ENCODE measurements at regions not wholly inside any gene's neighbourhood (a gene's known extent, or its start where the extent isn't known, plus 50 kb on each side); places are given as distances from the start of the nearest gene placed in this dataset.
A peak's percentile ranks its signal among the peaks of the same experiment; 100 is the strongest.
"Not testable (repeated sequence)": the region's sequence is repeated elsewhere in the genome, so short reads cannot be mapped to it uniquely, and the experiment has no call there.

DNA sequence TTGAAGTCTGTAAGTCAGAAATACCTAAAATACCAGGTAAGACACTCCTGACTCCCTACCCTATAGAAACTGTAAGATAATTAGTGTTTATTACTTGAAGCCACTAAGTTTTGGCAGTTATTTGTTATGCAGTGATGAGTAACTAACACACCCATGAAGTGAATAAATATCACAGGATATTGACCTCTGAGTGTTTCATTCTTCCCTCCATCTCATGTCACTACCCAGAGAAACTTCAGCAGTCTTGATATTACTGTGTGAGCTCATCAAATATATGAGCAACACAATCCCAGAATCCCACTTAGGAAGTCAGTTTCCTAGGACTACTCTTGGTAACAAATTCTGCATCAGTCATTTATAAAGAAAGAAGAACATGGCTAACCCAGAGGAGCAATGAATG lies 529.7 kb downstream of the FBXO15 start:
- DNase-seq, result no peak

DNA sequence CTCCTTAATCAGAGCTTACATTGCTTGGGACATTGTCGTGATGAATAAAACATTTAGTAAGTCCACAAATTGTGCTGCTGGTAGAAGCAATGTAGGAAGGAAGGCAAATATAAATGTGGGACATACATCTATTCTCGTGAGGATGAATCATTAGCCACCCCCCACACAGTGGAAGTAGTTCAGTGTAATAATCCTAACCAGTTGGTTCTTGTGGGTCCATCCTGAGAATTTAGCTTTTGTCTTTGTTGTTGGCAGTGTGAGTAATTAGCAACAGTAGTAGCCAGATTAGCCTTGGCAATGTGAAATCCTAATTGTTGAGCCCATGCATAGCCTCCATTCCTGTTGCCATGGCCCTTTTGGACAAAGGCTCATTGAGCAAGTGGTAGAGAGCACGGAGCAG lies 532.1 kb downstream of the FBXO15 start:
- no peak for DNase-seq

DNA sequence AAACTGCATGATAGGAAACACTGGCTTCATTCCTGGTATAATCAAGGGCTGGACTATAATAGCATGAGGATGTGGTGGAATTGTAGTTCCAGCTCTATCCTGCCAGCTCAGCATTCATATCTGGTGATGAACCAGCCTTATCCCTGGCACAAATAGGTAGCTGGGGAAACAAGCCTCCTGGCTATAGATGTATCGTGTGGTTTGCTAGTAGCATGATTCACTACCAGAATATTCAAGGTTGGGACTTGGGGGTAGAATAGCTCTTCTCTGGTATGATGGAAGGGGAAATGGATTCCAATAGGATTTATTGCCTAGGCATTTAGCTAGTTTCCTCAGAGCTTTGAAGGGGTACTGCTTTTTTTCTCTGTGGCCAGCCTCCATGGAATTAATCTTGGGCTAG lies 532.8 kb downstream of the FBXO15 start:
- DNase-seq, result no peak

DNA sequence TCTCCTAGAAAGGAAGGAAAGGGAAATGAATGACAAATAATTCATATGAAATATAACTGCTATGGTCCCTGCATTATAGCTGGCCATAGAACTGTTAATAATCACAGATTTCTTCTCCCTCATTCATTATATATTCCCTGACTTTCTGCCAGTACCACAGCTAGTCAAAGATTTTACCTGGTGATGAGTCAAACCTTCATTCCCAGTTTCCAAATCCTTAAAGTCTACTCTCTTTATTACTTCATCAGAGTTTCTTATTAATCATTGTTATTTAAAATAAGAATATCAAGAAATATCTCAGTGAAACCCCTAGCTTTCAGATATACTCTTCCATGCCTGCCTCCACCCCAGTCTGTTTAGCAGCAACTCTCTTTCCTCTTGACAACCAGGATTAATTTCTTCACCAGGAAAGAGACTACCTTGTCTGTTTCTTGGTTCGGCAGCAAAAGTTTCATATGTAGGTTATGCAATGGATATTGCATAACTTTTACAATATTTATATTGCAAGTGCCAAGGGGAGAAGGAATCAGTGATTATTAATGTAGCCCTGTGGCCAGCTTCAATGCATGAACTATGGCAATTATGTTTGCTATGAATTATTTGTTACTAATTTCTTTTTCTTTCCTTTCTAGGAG lies 533.8 kb downstream of the FBXO15 start:
- no peak for DNase-seq

DNA sequence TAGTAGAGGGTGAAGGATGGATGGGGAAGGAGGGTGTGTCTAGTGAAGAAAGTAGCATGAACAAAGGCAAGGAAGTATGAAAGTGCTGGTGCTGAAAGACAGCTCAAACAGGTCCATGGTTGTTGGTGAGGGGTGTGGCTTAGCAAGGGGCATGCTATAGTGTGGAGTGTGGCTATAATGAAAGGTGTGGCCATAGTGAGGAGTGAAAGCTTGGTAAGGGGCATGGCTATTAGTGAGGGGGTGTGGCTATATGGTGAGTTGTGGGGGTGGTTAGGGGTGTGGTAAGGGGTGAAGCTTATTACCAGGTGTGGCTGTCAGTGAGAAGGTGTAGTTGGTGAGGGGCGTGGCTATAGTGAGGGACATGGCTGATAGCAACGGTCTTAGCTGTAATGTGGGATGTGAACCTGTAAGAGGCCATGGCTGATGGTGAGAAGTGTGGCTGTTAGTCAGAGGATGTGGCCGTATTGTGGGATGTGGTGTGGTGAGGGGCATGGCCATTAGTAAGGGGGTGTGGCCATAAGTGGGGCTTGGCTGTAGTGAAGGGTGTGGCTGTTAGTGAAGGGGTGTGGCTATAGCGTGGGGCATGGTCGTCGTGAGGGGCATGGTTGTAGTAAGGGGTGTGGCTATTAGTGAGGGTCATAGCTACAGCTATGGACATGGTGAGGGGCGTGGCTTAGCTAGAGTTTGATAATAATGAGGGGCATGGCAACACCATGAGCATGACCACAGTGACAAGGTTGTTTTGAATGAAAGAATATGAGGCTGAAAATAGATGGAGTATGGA lies 549.6 kb downstream of the FBXO15 start:
- no peak for DNase-seq

DNA sequence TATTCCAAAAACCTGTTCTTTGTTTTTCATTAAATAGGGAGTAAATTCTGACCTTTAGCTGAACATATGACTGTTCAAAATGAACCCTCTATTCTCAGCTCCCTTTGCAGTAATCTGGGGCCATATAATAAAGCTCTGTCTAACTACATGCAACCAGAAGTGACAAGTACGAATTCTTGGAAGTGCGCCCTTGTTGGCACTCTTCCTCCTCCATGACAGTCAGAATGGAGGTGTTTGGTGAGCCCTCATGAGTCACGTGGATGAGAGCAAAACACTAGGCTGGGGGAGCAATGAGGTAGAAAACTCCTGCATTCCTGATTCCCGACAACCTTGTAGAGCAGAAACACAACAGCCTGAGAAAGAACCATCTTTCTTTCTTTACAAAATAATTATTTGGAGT lies 552.9 kb downstream of the FBXO15 start:
- DNase-seq, result no peak

DNA sequence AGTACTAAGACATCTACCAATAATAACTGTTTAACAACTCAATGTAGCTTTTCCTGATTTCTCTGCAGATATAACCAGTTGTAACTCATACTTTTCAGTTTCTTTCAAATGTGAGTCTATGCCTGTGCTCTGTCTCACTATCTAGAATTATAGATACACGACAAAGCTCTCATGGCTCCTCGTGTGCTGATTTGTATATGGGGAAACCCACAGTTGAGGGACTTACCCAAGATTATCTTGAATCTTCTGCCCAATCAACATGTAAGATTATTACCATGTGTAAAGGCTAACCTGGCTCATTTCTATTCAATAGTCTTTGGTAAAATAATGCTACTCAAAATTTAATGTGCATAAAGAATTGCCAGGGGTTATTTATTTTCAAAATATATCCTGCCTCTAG lies 554.4 kb downstream of the FBXO15 start:
- no peak for DNase-seq

DNA sequence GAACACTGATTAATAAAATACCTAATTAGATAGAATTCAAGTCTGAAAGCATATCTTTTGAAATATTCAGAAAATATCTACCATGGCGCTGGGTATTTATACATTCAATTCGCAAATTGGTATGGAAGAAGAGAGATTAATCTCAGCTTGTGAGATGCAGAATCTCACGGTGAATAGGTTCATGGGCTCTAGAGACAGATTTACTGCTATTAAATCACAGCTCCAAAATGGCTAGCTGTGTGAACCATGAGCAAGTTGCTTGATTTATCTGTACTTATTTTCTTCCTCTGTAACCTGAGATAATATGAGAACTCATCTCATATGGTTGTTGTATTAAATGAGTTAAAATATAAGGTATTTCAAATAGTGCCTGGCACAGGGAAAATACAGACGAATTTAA lies 556.7 kb downstream of the FBXO15 start:
- DNase-seq, result no peak

DNA sequence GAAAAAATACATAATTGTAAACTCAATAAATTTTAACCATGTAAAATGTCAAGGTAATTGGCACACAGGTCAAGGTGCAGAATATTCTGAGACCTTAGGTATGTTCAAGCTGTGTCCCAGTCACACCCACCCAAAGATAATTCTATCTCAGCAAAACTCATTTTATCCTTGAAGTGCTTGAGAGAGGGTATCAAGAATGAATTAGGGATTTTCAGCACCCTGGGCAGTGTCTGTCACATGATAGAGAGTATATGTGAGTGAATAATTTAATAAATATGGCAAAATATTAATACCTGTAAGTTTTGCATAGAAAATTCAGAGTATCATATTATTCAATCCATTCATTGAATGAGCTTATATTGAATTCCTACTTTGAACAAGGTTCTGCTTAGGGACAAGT lies 567.9 kb downstream of the FBXO15 start:
- DNase-seq, result no peak

DNA sequence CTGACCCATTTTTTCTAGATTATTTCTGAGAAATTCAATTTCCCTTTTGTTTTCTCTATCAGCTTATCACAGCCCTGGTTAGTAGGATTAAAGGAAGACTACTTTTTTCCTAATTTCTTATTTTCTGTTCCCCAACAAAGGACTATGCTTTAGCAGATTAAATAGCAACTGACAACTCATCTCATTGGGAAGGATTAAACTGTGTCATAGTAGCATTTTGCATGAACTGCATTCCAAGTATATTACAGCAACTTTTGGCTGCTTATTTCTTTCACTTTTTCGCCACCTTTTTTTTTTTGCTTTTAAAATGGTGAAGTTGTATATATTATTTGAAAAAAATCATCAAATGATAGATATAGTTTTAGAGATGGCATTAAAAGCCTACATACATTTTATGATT lies 570.3 kb downstream of the FBXO15 start:
- no peak for DNase-seq

DNA sequence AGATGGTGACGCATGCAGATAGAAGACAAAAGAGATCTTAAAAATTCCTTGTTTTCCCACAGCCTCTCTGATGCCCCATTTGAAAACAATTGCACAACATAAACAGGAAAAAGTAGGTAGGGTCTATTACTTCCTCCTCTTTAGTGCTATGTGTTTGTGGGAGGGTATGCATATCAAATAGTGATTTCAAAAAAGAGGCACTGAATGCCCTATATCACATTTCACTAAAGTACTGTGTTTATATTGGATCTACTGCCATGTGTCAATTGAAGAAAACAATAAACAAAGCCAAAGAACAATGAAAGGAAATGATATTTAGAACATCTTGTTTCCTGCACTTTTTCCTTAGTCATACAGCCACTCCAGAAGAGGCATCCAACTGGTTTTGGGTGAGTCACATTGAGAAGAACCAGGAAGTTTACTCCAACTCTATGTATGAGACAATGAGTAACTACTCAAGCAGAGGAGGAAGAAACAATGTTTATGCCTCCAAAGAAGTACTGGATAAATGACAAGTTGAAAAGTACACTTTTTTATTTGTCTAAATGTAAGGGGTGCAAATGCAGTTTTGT lies 583.6 kb downstream of the FBXO15 start:
- no peak for DNase-seq

DNA sequence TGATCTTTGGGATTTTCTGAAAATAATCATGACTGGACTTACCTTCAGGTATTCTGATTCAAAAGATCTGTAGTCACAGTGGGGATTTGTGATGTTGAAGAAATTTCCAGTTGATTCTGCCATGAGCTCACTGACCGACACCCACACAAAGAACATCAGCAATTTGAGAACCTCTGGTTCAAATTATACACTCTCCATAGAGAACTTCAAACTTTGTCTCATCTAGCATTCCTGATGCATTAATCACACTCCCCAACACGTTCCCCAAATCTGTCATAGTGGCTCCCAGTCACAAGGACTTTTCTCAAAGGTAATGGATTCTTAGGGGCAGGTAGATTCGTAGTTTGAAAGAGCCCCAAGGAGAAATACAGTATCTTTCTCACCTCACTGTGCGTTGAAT lies 584.3 kb downstream of the FBXO15 start:
- no peak for DNase-seq

DNA sequence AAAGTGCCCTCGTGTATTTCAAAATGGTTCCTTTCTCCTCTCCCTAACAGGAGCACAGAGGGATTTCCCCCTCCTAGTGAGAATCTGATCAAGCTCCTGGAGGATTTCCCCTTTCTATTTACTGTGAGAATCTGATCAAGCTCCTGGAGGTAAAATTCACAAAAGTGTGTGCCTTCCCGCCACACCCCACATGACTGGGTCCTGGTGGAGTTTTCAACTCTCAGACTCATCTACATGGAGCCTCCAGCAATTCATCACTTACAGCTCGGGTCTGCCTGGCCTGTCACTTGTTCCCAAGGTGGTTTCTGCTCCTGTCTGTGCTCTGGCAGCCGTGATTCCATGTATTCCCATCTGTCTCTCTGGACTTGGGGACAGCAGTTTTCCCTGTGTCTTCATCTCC lies 590.7 kb downstream of the FBXO15 start:
- no peak for DNase-seq

DNA sequence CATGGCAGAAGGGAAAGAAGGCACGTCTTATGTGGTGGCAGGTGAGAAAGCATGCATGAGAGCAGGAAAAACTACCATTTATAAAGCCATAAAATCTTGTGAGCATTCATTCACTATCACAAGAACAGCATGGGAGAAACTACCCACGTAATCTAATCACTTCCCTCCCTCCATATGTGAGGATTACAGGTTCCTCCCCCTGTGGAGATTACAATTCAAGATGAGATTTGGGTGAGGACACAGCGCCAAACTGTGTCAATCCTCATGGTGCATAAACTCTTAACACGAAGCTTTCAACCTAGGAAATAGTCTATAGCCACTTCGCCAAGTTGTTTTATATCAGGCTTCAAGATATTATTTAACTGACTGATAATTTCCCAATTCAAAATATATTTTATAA lies 595.5 kb downstream of the FBXO15 start:
- DNase-seq, result no peak

DNA sequence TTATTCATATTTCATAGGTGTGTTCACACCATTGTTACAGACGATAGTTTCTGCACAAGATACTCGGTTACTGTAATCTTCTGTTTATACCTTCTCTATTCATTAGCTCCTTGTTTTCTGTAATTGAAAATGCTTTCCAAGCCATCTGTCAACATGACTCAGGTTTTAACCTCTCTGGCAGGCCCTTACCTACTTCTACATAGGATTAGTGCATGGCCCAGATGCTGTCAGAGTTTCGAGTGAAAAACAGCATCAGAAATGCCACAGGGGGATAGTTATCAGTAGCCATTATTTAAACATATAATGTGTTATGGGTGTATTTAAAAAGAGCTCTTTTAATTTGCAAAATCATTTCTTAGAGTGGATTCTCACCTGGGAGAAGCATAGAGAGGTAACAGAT lies 596.4 kb downstream of the FBXO15 start:
- no peak for DNase-seq

DNA sequence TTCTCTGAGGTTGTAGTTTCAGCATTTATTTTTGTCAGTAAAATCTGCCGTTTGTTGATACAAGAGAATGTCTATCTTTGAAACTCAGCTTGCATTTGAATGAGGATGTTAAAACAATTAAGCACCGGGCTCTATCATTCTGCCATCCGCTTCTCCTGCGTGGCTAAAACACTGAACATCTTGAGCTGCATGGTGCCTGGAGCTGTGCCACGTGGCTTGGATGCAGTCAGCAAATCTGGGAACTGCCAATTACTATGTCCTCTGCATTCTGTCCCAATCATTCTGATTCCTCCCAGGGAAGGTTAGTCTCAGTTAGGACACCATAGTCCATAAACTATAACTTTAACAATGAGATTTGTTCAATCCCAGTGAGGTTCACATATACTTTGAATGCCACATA lies 598.4 kb downstream of the FBXO15 start:
- no peak for DNase-seq

DNA sequence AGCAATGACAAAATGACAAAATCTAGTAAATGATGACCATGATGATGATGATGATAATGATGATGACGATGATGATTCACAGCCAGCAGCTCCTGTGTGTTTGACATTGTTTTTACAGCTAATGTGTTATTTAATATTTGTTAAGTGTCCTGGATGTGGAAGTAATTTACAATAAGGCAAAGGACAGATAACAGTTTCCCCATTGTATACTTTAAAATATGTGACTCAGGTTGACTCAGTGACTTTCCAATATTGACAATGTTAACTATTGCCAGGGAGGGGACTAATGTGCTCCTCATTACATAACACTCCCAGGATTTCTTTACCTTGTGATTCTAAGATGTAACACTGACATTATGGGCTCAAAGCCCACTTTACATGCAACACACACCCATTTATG lies 602.2 kb downstream of the FBXO15 start:
- no peak for DNase-seq

DNA sequence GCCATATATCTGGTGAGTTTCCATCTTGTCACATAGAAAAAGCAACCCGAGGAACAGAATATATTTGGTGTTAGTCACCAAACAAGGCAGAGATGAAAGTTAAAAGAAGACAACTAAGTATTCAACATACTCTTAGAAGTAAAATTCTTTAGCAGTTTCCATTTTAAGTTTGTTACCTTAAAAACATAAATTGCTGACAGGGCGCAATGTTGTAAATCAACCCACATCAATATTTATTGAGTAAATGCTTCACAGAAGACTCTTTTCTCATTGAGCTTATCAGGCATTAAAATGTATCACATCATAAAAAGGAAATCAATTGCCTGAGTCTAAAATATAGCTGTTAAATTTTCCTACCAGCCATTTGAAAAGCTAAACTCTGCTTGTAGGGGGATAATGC lies 603.0 kb downstream of the FBXO15 start:
- DNase-seq, result no peak

DNA sequence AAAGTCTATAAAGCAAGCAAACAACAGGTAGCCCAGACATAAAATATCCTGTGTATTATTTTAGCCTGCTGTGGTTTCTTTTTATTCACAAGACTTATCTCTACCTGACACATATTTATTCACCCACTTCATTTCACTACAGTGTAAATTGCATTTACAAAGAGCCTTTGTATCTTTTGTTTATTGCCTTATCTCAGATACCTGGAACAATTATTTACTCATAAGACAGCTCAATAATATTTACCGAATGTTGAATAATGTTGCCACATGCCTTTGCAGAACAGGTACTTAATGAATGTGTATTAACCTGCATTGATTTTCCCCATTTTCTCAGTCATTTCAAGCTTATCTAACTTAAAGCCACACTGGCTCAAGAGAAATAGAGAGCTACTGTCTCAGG lies 603.6 kb downstream of the FBXO15 start:
- DNase-seq, result no peak

DNA sequence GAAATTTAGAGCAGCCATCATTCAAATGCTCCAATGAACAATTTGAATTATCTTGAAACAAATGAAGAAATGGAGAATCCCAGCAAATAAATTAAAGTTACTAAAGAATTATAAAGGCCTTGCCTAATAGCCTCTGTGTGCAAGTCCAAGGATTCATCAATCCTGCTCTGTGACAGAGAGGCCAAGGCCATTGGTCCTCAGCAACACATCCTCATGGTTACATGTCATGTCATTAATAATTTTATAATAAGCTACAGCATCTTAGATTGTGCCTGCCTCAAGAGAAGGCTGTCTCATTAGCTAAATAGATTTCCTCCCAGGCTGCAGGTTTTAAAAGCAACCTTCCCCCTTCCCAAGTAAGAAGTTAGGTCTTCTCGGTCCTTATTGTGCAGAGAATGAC lies 611.6 kb downstream of the FBXO15 start:
- DNase-seq, result no peak

DNA sequence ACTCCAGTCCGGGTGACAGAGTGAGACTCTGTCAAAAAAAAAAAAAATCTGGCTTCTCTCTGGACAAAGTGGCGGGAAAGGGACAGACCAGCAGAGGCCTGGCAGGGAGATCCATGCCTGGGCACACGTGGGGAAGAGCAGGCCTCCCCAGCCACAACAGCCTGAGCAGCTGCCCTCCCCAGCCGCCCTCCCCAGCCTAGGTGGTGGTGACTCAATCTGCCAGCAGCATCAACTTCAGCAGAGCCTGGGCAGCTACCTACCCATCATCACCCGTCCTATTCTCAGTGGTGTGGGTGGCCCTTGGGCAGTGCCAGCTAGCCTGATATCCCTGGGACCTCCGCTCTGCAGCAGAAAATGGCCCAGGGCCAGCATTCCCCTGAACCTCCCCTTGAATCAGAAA lies 612.4 kb downstream of the FBXO15 start:
- no peak for DNase-seq

DNA sequence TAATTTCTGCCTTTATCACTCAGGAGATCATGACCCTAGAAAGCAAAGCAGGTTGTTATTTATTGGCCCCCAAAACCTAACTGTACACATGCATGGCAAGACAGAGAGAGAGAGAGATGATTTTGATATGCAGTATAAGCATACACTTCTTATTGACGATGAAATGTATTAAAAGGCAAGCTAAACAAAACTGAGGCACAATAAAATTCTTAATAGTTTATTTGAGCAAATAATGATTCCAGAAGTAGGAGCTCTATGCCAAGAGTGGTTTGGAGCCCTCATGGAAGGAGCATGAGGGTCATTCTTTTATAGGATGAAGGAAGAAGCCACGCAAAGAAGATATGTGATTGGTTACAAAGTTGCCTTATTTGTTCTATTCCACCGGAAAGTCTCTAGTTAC lies 616.0 kb downstream of the FBXO15 start:
- no peak for DNase-seq

DNA sequence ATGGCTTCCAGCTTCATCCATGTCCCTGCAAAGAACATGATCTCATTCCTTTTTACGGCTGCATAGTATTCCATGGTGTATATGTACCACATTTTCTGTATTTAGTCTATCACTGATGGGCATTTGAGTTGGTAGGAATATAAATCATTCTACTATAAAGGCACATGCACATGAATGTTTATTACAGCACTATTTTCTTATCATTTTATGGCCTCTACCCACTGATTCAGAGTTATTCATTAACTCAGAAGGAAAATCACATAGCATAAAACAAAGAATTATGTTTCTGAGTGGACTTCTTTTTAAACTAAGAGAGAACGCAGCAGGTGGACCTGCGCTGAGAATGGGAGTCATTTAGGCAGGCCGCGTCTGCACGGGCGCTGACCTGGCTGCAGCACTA lies 619.6 kb downstream of the FBXO15 start:
- no peak for DNase-seq

DNA sequence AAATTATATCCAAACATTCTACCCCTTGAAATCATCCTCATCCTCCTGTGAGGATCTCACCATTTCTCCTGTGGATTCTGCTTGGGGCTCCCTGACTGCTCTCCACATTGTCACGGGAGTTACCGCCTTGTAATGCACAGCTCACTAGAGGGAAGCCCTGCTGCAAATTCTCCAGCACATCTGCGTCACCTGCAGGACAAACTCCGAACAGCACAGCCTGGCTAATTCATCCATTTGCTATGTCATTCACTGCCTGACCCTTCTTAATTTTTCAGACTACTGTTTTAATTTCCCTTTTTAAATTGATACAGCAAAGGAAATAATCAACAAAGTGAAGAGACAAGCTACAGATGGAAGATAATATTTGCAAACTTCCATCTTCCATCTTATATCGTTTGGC lies 627.4 kb downstream of the FBXO15 start:
- DNase-seq, result peak; percentile 24

DNA sequence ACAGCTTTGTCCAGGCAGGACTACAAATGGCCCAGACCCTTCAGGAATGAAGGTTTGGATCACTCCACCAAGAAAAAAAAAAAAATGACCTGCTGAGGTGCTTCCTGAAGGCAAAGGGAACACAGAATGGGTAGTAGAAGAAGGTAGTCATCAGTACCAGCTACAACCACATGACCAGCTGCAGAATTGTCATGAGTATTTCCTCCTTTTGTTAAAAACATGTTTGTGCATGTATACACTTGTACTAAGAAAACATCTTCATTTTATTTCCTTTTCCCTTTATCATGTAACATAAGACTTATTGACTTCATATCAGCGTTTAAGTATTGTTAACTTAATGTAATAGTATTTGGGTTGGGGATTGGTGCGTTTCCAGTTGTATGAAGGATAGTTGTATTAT lies 631.6 kb downstream of the FBXO15 start:
- not testable (repeated sequence) for DNase-seq

All from RPMI8226 (cell line).